ENCODE measurements at regions not wholly inside any gene's neighbourhood (a gene's known extent, or its start where the extent isn't known, plus 50 kb on each side); places are given as distances from the start of the nearest gene placed in this dataset.
"Not testable (repeated sequence)": the region's sequence is repeated elsewhere in the genome, so short reads cannot be mapped to it uniquely, and the experiment has no call there.

GRCh38 chr13:81318231-81319019, 977.5 kb upstream of the SPRY2 start:
- no peak for DNase-seq

DNA sequence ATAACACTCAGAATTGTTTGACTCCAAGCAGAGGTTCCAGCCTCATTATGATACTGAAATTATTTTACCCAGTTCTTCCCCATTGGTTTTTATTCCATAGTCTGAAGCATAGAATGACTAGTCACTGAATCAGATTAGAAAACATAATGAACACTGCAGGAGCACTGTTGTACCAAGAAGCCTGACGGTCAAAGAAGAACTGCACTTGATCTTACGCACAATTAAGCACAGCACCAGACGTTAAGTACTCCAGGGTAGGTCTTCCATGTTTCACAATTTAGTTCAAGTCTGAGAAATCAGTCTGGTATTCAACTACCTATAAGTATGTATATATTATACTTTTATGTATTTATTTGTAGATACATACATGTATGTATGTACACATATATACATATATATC, 973.5 kb upstream of the SPRY2 start:
- DNase-seq, result no peak

- no peak for DNase-seq
Measured at GRCh38 chr13:81305928-81306327, 965.0 kb upstream of the SPRY2 start.

GRCh38 chr13:81304121-81304659, 963.3 kb upstream of the SPRY2 start:
- DNase-seq, result no peak

DNA sequence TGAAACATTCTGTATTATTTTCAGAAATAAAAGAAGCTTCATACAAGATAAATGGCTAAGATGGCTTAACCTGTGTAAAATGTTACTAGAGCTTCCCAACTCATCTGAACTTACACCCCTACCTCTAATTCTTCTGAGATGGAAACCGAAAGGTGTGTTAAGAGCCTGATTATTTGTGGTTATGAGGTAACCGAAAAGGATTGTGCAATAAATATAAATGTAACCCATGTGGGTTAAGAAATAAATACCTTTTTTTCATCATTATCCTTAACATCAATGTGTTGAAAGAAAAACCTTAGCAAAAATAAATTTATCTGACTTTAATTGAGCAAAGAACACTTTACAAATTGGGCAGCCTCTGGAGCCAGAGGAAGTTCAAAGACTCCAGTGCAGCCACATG, 961.8 kb upstream of the SPRY2 start:
- DNase-seq, result no peak

DNA sequence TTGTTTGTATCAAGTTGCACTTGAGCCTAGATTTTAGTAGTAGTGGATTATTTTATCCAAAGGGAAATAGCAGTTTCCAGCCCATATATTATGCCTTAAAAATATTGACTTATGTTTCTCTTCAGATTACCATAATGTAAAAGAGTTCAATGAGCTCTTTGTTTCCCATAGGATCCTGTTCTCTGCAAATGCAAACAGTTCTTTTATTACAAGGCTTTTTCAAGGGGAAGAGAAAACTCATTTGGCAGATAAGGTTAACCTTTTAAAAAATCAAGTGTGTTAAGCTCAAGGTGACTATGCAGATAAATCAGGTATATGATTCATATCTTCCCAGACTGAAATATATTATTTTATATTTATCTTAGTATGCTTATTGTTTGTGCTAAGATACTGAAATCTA, 961.2 kb upstream of the SPRY2 start:
- DNase-seq, result no peak

DNA sequence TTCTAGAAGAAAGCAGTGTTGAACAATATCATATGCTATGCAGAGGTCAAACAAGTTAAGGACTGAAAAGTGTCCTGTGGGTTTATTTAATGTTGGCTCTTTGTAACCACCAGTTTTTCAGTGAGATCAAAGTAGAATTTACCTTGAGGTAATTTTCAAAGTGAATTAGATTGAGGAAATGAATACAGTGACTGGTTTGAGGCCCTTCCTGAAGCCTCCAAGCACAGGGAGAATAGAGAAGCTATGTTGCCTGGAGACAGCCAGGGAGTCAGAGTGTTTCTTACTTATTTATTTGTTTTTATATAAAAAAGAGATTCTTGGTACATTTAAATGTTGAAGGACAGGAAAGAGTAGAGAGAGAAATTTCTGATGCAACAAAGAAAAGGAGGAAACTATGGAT, 954.3 kb upstream of the SPRY2 start:
- no peak for DNase-seq

DNA sequence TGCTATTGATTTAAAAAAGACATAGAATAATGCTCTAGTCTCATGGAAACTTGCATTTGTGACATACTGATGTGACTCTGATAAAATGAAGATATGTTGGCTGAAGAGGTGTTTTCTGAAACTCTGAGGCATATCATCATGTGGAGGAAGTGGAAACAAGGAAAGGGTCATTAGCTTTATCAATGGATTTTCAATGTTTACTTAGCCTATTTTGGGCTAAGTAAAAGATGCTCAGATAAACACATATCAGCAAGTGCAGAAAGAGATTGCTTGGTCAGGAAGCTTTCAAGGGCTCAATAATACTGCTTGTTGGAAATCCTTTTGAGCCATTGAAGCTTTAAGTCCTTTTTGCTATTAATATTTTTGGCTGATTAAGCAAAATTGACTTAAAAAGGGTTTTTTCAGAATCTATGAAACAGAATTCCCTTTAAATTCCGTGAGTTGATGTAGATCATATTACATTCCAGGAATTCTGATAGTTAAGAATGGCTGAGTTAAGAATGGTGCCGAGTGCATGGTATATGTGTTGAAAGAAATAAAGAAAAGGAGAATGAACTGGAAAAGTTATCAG, 952.8 kb upstream of the SPRY2 start:
- no peak for DNase-seq

DNA sequence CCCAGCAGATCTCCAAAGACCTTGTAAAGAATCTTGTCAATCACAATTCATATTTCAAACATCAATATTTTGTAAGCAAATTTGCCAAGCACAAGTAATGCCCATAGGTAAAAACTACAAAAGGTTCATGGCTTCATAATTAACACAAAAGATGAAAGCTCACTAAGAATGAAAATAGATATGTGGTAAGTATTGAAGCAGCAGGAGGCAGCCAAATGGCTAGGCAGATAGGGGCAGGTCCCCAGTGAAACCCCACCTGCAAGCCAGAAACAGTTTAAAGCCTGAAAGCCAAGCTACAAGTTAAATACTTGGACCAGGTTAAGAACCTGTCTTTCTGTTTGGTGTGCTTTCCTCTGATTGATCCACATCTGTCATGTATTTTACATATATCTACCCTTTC, 942.6 kb upstream of the SPRY2 start:
- no peak for DNase-seq

DNA sequence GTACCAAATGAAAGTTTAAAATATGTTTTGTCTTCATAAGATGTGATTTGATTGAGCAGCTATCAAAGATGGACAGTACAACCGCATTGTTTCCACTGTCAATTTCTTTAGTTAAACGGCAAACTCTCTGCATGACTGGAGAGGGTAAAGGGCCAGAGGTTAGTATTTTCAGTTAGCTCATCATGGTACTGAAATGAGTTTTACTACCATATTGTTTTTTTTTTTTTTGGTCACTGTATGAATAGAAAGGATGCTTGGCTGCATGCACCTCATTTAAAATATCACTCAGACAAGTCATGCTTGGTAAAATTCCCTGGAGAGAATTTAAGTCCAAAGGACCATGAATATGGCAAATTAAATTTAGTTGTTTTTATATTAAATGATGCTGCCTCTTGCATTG, 942.1 kb upstream of the SPRY2 start:
- no peak for DNase-seq

- DNase-seq, result no peak
Measured at GRCh38 chr13:81275666-81276258, 934.8 kb upstream of the SPRY2 start.

DNA sequence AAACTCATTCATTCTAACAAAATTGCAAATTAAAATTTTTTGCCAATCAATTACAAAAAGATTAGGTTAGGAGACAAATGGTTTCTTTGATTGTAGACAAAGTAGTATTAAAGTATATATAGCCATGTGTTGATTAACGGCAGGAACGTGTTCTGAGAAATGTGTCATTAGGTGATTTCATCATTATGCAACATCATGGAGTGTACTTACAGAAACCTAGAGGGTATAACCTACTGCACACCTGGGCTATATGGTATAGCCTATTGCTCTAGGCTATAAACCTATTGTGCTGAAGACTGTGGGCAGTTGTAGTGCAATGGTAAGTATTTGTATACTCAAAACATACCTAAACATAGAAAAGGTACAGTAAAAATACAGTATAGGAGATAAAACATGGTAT, 906.8 kb upstream of the SPRY2 start:
- no peak for DNase-seq

DNA sequence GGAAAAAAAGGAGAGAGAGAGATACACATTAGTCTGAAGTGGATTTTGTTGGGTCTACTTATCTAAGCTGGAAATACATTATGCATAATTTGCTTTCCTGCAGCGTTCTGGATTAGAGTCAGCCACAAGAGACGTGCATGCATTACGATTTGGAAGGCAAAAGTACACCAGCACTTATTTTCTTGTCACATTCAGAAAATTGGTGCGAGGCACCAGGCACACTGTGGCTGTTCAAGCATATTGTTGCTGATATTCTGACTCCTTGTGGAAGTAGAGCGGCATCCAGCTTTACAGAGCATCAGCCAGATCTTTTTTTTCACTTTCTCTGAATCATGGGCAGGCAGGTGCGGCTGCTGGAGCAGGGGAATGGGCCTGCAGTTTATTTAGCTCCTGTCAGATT, 905.6 kb upstream of the SPRY2 start:
- no peak for DNase-seq

DNA sequence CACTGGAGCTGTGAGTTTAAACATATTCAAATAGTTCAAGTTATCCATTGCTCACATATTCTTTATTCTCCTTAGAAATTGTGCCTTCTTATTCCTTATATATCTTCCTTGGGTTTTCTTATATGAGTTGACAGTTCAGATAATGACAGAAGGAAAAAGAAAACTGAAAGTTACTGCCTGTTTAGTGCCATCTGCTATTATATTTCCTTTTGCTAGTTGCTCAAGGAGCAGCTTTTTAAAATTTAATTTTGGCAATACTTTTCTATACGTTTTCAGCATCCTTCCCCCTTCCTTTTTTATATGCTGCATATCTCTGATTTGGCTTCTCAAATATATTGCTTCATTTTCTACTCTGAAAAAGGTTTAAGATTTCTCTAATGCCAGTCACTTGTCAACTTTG, 903.1 kb upstream of the SPRY2 start:
- DNase-seq, result no peak

DNA sequence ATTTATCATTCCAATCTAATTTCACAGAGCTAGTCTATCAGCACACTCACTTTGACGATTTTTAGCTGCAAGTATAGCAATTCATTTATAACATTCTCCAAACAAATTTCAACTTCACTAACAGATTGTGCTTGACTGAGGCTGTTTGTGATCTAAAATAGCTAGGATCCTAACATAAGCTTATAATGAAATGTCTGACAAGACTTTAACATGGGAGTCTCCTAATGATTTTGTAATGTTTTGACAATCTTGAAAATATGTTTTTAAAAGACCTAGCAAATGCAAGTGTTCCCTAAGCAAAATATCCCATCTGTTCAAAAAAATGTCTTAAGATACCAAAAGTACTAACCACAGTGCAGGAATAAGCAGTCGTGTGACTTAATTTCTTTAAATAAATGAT, 889.5 kb upstream of the SPRY2 start:
- no peak for DNase-seq

DNA sequence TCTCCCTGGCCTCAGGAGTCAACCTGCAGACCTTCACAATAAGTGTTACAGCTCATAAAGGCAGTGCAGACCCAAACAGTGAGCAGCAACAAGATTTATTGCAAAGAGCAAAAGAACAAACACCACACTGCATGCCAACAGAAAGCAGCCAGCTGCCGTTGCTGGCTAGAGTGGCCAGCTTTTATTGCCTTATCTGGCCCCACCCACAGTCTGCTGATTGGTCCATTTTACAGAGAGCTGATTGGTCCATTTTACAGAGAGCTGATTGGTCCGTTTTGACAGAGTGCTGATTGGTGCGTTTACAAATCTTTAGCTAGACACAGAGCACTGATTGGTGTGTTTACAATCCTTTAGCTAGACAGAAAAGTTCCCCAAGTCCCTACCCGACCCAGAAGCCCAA, 885.9 kb upstream of the SPRY2 start:
- not testable (repeated sequence) for DNase-seq

GRCh38 chr13:81224209-81224833, 883.4 kb upstream of the SPRY2 start:
- no peak for DNase-seq

DNA sequence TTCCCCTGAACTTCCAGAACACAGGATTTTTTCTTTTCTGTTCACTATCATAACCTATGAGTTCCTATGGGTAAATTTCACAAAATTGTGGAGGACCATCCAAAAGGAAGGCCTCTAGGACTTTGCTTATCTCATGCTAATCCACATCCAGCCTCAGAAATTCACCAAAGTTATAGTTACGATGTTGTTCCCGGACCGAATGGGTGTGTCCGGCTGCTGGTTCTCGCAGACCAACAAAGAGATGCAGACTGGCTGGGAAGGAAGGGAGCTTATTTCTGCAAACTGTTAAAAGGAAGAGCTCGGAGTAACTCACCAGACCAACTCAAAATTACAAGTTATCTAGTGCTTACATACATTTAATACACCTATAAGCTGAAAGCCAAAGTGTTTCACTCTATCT, 882.9 kb upstream of the SPRY2 start:
- no peak for DNase-seq

DNA sequence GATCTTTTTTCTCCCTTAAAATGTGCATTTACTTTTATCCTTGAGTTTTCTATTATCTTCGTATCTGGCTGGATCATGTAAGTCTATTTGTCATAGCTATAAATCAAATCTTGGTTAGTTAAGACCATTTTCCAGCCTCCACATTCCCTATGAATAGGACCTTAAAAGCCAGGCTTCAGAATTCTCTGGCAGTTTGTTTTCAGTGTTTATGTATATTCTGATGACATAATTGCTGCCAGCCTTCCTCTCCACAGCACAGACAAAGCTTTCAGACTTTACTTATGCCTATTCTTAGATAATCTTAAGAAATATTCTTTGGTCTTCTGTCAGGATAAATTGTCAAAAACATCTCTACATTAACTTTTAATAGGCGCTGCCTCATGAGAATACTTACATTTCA, 870.8 kb upstream of the SPRY2 start:
- no peak for DNase-seq

GRCh38 chr13:81207636-81208035, 866.7 kb upstream of the SPRY2 start:
- no peak for DNase-seq

- no peak for DNase-seq
Measured at GRCh38 chr13:81207231-81207630, 866.3 kb upstream of the SPRY2 start.

DNA sequence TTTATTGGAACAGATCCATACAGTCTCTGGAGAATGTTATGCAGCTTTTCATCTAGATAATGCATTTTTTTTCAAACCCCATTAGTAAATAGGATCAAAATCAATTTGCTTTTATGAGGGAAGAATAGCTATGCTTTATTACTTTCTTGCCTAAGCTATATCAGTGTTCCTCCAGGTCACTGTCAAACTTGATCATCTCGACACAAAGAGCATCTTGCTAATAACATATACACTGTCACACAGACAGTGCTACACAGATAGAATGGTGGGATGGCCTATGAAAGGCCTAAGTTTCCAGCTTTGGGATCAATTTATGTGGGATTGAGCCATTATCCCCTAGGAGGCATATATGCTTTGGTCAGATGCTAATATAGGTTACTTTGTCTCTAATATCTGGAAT, 862.9 kb upstream of the SPRY2 start:
- no peak for DNase-seq

Measured in nucleus accumbens (tissue), 56 donors.